ENCODE measurements at regions not wholly inside any gene's neighbourhood (a gene's known extent, or its start where the extent isn't known, plus 50 kb on each side); places are given as distances from the start of the nearest gene placed in this dataset.

DNA sequence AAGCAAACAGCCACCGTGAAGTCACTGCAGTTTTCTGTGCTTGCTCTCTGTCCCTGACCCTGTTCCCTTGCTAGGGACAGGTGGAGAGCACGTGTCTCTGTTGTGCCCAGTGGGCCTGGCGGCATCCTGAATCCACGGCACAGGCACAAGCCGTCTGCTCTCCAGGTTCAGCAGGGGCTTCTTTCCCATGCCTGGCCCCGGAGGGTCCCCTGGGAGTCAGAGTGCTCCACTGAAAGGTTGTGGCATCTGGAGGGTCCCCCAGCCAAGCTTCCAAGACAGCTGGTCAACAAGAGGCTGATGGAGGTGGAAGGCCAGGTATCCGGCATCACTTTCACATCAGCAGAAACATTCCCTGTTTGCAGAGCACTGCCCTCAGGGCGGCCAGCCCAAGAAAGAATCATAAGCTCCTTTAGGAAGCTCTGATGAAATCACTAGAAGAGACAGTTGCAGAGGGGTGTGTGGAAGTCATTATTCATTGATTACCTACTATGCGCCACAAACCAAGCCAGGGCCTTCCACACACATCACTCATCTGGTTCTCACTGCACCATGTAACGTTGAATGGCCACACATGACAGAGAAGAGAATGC is 346.4 kb upstream of the B3GAT1 start:
- DNase-seq = no peak

DNA sequence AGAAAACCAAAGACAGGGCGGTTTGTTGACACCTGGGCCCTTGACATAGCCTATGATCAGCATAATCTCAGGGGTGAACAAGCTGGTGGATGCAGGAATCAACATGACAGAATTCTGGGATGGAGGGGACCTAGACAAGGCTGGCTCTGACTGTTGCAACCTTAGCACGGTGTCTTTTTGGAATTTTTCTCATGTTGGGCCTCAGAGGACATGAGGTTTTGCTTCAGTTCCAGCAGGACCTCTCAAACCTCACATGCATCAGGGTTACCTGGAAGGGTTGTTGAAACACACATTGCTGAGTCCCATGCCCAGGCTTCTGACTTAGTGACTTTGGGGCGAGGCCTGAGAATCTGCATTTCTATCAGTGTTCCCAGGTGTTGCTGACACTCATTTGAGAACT is 345.6 kb upstream of the B3GAT1 start:
- DNase-seq = no peak

DNA sequence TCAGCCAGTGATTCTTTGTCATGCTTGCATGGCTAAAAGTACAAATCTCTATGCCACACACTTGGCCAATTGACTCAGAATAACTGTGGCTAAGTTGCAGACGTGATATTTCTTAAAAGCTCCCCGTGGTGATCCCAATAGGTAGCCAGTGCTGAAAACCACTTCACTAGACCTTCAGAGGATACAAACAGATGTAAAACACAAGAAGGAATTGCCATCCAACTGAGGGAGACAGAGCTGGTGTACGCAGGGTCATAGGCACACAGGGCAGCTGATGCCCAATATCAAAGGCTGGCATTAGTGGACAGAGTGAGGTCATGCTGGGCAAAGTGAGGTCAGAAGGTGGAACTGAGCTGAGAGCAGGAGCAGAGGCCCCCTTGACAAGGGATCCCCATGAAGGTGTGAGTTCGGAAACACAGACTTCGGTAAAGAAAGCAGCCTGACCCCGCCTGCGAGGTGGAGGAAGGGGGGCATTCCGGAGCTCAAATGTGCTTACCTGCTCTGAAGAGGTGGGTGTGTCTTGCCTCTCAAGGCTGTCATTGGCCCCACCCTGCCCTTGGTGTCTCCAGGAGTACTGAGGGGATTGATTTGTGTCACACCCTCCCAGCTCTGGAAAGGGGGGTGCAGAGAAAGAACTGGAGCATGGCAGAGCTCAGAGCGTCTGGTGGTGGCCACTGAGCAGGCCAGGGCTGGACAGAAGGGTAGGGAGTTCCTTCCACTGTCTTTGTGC is 344.9 kb upstream of the B3GAT1 start:
- DNase-seq = no peak

DNA sequence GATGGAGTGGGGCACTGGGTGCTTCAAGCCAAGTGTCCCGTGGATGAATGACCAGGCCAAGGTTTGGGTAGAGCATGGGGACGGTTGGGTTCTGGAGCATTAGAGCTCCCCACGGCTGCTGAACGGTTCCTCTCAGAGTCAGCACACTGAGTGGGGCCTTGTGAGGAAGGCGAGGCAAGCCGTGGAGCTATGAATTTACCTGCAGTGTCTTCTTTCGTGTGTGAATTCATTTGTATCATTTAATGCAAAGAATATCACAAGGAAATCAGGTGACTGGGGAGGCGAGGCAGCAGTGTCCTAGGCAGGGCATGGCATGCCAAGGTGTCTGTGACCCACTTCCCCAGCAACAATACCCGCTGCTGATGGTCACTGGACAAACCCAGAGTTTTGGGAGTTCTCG is 343.5 kb upstream of the B3GAT1 start:
- no peak for DNase-seq

DNA sequence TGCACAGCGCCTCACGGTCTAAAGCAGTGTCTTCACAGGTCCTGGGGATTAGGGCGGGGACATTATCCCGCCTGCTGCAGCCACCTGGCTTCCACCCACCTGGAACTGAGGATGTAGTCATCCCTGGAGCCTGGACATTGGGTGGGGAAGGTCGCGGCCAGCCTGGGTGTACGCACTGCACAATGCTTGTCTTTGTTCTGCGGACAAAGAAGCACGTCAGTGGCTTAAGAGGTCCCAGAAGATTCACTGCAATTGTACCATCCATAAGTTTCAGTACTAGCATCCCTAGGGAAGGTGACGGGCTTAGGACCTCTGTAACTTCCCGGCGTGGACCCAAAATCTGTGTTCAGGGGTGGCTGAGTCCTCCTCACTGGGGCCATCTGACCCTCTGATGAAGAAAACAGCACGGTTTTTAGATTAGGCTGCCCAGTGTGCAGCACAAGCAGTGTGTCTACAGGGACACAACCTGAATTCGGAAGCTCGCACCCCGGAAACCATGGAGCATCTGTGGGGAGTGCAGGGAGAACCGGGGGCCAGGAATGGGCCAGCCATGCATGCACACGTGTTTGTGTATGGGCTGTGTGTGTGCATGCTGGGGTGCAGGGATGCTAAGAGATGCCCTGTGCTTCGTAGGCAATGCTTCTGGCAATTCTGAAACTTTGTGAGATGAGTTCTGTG is 342.6 kb upstream of the B3GAT1 start:
- no peak for DNase-seq

DNA sequence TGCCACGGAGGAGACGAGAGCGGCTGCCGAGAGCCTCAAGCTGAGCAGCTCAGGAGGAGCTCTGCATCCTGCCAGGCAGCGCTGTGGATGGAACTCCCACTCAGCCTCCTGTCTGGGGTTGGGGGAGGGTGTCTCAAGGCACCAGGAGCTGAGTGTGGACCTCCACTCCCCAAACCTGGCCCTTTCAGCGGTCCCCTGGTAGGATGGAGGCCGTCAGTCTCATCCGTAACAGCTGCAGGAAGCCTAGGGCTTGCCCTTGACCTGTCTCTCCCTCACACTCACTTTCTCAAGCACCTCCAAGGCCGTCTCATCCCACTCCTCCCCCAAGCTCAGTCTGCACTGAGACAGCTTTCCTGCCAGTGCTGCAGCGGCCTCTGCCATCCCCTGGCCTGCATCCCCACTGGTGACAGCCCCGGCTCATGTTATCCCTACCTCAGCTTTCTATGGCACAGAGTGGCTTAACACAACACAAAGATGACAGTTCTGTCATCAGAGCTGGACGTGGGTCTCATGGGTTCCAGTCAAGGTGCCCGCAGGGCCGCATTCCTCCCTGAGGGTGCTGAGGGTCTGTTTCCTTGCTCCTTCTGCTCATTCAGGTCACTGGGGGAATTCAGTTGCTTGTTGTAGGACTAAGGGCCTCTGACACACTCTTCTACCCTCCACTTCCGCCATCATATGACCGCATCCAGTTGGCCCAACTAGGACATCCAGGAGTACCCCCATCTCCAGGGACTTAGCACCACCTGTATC is 341.9 kb upstream of the B3GAT1 start:
- no peak for DNase-seq

DNA sequence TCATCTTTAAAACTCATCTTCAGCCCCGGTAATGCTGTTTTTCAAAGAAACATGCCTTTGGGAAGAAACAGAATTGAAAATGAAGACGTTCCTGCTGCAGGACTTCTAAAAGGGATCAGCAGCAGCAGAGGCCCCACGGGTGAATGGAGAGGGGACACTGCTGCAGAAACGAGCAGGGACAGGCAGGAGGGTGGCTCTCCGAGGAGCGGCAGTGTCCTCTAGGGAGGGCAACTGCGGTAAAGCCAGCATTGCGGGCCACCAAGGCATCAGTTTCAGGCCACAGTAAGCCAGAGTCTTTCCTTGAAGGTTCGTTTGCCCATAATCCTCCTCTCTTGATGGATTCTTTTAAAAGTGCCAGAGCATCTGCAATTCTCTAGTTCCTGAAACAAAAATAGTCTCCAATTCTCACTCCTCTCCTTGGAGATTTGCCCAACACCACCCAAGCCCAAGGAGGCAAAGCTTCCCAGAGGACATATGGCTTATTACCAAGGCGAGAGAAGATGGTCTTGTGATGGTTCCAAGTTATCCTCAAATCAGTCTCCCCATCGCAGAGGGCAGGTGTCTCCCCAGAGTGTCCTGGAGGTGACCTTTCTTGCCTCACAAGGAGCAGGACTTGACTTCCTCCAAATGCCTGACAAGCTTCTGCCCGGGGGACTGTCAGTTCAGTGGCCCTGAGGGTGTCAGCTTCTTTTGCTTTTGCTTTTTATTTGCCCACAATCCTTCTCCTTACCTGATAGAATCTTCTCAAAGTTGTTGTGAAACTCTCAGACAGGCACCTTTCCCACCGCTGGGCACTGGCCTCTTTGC is 341.1 kb upstream of the B3GAT1 start:
- no peak for DNase-seq

DNA sequence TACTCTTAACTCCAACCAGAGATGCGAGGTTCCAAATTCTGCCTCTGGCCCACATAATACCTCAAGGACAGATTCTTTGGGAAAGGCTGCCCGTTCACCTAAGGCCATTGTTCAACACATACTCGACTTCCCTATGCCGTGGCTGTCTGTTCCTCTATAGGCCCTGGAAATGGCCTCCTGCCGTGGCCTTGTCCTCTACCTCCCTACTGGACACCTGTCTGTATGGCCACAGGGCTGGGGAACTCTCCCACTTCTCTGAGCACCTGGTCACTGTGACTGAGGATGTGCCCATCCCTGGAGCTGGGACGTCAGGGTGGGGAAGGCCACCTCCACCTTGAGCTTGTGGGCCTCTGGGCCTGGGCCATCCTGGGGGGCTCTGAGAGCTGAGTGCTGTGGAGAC is 340.5 kb upstream of the B3GAT1 start:
- no peak for DNase-seq

DNA sequence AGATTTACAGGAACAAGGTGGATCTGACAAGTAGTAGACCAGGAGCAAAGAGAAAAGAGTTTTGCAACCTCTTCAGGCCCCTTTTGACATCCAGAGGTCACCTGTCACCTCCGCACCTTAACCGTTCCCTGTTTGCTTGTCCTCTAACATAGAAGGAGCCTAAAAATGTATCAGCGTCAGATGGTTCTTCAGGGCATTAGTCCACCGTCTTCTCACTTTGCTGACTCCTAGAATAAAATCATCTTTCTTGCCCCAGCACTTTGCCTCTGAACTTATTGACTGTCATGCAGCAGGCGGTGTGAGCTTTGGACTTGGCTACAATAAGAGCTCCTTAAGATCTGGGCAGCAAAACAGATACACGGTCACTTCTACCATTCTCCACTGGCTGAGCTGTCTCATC is 339.7 kb upstream of the B3GAT1 start:
- no peak for DNase-seq

DNA sequence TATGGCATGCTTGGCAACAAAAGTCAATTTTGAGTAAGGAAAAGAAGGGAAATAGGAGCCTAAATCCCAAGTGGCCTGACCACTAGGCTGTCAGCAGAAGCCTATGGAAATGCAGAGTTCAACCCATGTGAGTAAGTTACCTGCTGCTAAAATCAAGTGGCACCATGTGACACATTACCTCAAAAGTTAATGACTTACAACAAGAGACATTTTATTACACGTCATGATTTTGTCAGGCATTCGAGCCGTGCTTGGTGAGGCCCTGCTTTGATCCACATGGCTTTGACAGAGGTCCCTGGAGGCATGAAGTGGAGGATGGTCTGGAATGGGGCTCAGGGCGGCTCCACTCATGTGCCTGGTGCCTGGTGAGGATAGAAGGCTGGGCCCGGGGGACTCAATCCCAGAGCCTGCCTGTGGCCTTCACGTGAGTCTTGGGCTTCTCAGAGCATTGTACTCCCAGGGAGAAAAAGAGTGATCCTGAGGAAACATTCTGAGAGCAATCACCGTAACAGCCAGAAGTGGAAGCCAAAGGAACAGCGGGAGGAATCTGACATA is 339.1 kb upstream of the B3GAT1 start:
- no peak for DNase-seq

DNA sequence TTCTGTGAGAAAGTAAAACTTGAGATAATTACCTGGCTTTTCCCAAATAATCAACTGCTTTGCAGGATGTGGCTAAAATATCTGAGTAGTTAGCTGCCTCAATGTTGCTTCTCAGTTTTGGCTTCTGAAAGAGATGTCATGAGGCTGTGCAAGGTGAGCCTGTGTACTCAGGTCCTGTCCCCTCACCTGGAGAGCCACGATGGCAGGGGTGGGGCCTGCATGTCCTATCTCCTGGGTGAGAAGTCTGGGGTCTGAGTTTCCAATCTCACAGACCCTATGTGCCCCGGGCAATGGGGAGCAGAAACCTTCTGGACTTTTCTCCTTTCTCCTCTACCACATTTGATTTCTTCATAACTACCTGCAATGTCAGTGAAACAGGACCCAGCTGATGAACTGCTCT is 338.6 kb upstream of the B3GAT1 start:
- DNase-seq = no peak

DNA sequence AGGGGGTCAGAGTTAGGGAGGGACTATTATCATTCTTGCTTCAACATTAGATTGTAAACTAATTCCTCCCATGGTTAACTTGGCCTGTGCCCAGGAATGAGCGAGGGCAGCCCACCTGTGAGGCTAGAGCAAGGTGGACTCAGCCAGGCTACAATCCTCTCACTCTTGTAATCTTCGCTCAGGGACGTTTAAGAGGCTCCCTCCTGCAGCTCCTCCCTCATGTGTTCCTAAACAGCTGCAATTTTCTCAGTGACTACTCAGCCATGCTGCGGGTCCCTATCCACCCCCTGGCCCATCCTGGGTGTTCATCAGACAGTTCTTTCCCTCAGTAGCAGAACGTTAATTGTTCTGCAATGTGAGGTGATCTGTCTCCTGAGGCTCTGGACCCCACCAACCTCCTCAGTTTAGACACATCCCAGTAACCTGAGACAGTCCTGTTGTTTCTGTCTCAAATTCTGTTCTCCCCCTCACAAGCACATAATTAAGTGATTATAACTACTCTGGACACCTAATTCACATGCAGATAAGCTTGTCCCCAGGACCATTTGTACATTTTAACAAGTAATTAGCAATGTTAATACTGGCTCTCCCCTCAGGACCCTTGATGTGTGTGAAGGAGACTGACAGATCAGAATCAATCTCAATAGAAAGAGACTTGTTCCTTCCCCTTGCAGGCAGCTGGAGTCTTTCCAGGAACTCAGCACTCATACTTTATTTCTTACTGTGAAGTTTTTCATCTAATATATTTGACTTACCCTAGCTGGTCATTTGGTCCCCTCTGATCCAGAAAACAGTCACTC is 337.2 kb upstream of the B3GAT1 start:
- DNase-seq = no peak

DNA sequence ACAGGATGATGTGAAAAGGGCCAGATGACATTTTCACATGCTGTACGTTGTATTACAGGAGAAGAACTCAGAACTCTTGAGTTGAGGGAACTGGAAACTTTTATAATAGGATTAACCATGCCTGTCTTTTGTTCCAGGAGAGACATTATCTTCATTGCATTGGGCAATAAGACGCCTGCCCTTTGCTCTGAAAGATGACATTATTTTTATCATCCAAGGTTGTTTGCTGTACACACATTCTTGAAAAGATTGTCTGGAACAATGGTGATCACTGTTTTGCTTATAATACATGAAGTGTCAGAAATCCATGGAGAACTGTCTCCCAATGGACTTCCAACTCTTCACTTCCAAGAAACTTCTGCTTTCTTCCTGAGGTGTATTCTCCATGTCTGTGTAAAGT is 334.6 kb upstream of the B3GAT1 start:
- DNase-seq = no peak

DNA sequence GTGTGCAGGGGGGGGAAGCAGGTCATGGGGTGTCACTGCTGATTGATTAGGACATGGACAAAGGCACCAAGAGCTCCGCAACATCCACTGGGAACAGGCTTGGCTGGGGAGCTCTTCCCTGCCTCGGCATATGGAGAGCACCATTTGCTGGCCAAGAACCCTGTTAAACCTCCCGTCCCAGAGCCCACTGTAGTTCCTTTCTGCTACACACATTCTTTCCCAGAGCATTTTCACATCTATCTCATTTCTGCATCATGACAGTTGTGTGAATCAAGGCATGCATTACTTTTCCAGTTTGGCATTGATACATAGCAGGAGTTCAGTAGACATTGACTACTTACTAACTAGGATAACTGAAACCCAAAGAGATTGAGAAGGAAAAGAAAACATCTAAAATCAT is 333.4 kb upstream of the B3GAT1 start:
- no peak for DNase-seq

DNA sequence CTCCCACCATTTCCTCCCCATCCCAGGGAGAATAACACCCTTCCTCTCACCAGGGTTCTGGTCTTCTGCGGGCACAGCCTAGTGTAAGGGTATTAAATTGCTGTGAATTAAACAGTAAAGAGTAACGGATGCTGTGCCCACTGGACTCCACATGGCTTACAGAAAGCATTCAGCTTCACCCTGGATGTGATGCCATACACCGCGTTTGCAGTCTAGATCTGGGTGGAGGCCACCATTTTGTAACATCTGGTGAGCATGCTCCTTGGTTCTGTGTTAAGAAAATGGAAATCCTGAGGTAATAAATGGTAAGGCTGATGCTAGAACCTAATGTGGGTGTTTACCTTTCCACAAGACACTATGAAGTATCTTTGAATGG is 331.8 kb upstream of the B3GAT1 start:
- DNase-seq = no peak

DNA sequence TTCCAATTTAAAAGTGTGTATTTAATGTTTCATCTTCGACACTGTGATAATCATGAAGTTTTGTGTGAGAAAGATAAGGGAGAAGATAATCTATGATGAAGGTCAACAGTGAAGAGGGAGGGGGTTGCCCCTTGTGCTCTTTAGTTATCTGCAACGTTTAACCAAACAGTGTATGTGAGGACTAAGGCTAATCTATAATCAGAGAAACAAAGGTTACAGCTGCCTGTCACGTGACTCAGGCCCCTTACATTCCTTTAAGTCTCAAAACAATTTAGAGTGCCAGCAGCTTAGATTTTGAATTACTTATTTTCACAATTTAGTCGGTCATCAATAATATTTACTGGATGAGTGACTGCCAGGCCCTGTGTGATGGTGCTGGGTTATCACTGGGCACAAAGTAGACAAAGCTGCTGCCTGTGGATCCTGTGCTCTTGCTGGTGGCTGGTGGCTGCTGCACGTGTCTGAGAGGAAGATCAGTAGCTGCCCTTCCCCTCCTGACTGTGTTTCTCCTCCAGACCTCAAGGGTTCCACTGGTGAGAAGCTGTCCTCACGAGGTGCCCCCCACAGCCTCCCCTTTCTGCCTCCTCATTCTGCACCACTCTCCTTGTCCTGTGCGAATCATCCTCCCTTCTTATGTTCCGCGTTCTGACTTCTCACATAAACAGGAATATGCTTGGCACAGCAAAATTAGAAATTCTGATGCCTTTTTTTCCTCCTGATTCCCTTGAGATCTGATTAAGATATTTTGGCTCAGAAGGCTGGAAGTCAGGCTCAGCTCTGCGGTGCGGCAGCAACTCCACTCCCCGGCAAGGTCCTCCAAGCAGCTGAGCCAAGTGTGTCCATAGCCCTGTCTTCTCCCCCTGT is 331.1 kb upstream of the B3GAT1 start:
- no peak for DNase-seq

DNA sequence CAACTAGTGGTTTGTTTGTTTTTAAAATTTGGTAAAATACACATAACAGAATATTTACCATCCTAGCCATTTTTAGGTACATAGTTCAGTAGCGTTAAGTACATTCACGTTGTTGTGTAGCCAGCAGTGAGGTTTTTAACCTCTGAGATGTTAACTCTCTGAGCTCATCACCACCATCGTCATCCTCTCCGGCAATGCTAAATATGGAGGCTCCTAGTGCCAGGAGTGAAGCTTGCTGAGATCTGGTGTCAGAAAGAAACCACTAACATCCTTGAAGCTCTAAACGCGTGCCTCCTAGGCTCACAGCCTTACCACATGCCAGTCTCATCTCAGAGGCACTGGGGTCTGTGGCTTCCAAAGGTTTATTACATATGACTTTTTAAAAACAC is 330.2 kb upstream of the B3GAT1 start:
- no peak for DNase-seq

DNA sequence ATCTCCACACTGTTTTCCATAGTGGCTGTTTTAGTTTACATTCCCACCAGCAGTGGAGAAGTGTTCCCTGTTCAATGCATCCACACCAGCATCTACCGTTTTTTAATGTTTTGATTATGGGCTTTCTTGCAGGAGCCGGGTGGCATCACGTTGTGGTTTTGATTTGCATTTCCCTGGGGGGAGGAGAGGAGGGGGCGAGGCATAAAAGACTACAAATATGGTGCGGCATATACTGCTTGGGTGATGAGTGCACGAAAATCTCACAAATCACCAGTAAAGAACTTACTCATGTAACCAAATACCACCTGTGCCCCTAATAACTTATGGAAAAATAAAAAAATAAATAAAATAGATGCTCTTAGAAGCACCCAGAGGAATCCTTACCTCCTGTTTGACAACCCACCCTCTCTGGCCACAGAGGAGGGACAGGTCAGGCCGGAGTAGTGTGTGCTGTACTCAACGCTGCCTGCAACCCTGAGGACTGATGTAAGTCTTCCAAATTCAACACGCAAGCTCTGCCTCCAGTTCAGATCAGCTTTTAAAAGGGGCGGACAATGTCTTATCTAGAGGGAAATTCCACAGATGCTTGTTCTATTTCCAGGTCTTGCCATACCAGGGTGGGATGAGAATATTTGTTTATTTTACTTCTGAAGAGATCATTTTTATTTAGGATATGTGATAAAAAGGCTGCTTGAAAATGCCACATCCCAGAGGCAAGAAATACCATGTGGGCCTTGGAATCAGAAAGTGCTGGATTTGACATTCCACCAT is 329.6 kb upstream of the B3GAT1 start:
- DNase-seq = no peak

DNA sequence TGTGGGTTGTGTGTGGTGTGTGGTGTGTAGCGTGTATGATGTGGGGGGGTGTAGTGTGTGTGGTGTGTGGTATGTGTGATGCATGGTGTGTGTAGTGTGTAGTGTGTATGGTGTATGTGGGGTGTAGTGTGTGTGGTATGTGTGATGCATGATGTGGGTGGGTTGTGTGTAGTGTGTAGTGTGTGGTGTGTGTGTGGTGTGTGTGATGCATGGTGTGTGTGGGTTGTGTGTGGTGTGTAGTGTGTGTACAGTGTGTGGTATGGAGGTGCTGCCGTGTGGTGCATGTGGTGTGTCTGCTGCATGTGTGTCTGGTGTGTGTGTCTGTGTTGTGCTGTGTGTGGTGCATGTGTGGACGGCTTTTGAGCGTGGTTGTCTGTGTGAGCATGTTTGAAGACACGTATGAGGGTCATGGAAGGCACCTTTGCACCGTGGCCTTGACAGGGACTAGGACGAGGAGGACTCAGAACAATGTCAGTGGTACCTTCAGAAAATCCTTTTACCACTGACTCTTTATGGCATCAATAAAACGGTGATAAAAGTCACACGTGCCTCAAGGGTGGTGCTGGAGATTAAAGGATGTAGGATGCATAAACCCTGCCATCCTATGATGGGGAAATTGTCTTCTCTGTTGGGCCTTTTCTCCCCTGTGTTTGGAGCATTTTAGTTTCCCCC is 328.7 kb upstream of the B3GAT1 start:
- DNase-seq = no peak

All from activated CD4-positive, alpha-beta T cell treated with anti-CD3 and anti-CD28 coated beads for 1 hour (primary cell).